Stimulated activated CD4-positive, alpha-beta T cell treated with anti-CD3 and anti-CD28 coated beads, Interleukin-12 subunit alpha, Interleukin-12 subunit beta, amount 100 ng/mL, for 48 hours (primary cell): ENCODE measurements at regions not wholly inside any gene's neighbourhood (a gene's known extent, or its start where the extent isn't known, plus 50 kb on each side); places are given as distances from the start of the nearest gene placed in this dataset.

ENCODE experiments used
- DNase-seq, 3 donors: peaks; one replicate each; pipeline ENCODE4 v3.0.0-alpha.2; 2020; ENCODE audit warnings: low read depth in 2 of 3, low spot score in 1 of 3

DNA sequence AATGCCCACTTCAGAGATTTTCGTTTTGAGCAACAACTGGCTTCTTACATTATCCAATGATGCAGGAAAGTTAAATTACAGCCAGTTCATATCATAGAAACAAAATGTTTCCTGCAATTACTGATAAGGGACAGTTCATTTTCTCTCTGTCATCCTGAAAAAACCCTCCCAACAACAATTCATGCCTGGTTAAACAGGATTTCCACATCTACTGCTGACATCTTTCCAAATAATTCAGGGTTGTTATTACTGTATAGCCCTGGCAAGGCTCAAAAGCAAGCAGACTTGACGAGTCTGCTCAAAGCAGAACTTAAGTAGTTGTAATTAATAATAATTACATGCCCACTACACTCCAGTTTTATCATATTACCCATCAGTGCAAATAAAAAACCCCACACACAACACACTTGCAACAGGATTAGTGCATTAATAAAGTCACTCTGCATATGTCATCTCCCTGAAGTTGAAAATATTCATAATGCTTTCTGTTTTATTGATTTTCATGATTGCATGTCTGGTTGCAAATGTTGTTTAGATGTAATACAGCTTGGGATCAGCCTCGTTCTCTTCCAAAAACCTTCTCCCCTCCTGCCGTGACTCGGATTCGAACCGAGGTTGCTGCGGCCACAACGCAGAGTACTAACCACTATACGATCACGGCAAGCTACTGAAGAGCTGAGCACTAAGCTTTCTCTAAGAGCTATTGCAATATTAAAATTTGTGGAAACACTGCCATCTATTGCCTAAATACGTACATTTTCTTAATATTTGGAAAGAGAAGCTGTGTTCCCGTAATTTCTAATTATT, 119.6 kb upstream of the NFIB start:
- DNase-seq, result no peak

DNA sequence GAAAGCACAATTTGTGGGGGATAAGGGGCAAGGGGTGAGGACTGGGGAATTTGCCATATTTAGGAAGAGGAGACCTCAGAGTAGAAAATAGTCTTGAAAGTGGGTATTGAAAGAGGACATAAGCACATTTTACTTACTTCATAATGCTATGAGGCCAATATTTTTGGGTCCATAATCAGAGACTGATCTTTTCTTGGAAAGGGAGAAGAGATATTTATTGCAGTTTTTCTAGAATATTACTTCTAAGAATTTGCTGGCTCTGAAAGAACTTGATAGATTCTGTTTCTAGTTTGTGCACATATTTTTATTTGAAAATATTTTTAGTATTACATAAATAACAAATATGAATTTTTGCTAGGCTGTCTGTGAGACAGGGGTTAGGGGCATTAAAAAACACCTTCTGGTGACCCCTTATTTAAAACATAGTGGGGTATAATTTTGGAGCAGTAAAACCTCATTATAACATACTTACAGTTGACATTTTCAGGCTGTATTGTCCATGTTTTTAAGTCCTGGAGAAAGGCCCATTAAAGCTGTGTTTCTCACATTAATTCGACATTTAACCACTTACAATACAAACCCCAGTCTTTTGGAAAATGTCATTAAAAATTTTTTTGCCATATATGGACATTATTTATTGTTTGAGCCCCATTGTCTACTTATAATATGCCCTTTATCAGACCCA, 118.9 kb upstream of the NFIB start:
- no peak for DNase-seq

DNA sequence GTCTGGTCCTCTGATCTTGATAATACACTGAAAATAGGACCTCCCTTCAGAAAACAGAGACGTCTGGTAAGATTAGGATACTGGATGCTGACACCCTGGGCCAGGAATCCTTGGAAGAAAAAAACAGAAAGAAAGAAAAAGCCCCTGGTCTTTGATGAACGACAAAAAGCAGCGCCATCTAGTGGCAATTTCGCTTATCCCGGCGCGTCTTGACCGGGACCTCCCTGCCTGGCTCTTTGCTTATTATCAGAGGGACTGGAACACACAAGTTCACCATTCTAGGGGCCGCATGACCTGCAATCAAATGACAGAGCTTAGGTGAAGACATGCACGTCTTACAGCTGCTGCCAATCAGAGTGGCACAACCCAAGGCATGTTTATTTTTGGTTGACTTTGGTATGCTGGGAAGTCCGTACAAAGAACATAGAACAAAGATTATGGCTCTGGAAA, 114.9 kb upstream of the NFIB start:
- peak in 2 of 3 donors; percentile 18 to 37 for DNase-seq

DNA sequence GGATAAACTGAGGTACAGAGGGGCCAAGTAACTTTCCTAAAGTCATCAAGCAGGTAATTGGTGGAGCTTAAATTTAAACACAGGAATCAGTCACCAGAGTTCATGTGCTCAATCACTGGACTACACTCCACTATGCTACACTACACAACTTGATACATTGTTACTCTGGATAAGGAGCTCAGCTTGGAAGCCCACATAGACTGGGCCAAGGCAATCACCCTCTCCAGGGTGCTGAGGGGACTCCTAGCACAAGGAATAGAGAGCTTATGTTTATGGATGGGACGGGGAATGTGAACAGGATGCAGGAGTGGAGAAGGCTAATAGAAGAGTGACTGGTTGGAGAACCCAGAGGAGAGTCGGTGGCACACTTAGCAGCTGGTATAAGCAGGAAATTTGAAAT, 113.5 kb upstream of the NFIB start:
- DNase-seq, result no peak

DNA sequence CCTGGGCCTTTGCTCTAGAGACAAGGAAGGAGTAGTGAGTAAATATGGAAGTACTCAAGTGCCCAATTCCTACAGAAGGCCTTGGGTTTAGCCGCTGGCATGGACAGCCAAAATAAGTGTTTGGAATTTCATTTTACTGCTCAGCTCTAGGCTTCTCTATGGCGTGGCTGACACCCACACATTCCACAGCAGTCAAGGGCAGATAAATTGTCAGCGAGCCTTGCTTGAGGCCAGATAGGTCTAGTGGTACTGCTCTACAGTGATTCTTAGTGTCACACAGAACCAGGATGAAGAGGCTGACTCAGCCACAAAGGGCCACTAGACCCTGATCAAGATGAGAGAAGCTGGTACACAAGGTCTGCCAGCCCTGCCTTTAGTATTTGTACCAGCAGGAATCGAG, 111.0 kb upstream of the NFIB start:
- no peak for DNase-seq

DNA sequence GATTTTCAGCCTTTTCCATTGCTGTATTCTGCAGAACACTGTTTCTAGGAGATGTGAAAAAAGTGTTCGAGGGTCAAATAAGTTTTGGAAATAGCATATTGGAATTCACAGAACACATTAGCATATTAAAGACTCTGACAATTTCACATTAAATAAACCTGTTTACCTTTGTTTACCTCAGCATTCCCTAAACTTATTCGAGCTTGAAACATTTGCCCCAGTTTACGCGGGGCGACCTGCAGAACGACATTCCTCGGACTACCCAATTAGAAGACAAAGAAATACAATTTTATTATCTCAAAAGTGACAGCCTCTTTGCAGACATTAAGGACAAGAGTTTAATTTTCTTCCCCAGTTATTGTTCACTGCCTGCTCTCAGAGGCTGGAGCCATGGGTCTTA, 110.3 kb upstream of the NFIB start:
- no peak for DNase-seq

DNA sequence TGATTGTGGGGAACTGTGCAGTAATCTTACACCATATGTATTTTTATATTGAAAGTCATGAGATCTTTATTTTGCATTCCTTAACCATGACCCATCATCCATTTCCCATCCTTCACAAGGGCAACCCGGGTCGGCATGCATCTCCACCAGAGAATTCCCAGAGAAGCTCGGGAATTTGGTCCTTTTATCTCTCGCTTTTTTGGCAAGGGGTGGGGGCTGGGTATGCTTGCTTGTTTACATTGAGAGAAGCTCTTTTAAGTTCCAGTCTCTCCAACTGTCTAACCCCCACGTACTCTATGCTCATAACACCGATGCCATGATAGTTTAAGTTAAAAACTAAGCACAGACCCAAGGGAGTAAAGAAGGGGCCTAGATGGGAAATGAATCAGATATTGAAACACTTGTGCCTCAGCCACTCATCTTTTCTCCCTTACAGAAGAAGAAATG, 109.9 kb upstream of the NFIB start:
- DNase-seq, result no peak

DNA sequence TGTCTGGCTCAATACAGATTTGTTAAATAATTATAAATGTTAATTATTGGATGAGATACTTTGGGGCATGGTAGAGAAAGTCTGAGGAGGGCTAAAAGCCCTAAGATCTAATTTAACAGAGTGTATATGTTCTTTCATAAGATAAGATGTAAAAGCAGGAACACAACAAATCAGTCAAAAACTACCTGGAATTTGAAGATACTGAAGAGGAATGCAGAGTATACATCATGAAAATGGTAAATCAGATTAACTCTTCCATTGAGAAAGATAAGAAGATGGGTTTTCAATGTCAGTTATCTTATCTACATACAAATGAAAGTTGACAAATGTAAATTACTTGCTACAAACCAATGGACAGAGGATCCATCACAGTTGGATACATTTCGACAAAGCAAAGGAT, 107.3 kb upstream of the NFIB start:
- no peak for DNase-seq

DNA sequence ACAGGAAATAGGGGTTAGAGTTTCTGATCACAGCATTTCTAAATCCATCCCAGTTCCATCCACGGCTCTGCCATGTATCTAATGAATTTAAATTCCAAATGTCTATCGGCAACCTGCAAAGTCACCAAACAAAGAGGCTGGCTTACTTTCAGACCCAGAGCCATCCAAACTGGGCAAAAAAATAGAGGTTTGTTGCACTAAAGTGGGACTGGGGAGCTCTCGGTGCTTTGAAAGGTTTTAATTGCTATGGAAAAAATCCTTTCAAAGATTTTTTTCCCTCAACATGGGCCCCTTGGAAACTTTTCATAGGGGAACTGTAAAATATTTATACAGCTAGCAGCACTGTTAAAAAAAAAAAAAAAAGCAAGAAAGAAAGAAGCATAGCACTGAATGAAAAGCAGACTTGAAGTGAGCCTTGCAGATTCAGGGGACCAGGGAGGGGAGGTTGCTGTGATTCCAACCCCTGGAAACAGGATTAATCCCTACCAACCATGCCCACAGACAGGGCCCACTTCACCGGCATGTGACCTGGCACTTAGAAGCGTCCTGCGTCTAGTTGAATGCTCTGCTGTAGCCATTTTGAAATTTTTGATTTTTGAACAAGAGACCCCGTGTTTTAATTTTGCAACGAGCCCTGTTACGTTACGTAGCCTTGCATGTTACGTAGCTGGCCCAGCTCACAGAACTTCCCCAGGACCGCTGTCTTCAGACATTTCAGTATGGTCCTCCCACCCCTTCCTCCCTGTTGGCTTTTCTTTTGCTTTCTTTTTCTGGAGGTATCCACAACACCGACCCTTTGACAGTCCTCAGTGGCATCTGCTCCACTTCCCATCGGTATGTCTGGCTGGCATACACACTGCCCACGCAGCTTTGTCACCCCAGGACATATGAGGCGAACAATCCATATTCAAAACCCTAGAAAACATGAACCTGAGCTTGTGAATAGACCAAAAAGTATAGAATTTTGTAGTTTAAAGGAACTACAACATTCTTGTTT, 105.3 kb upstream of the NFIB start:
- DNase-seq, result no peak

DNA sequence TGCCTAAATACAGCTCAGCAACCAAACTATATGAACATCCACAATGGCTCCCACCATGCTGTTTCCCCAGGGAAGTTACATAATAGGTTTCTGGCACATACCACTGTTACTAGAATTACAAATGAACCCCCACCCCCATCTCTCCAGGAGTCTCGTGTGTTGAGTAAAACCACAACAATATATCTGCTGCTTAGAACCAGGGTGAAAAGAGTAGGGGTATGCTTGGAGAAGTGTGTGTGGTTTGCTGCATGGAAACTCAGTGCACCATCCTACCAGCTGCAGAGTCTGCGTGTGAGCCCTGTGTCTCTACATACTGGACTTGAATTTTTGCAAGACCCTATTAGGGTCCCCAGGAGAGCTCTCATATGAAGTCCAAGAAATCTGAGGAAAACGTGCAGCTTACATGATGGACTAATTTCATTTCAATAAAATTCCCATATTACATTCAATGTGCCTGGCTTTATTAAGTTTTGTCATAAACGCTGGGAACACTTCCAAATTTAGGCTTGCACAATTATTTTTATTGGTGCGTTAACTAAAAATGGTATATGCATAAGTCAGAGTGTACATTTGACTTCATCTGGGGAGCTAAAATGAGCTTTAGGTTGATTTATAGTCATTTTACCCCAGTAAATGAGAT, 104.5 kb upstream of the NFIB start:
- DNase-seq, result no peak

DNA sequence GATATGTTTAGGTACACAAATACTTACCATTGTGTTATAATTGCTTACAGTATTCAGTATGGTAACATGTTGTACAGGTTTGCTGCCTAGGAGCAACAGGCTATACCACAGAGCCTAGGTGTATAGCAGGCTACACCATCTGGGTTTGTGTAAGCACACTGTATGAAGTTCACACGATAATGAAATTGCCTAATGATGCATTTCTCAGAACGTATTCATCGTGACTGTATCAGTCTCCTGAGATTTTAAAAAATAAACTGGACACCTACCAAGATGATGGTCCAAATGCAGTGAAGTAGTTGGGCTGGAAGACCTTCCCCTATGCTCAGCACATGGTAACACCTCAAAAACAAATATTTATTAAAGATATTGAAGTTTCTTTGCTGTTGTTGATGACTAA, 103.3 kb upstream of the NFIB start:
- DNase-seq, result no peak

DNA sequence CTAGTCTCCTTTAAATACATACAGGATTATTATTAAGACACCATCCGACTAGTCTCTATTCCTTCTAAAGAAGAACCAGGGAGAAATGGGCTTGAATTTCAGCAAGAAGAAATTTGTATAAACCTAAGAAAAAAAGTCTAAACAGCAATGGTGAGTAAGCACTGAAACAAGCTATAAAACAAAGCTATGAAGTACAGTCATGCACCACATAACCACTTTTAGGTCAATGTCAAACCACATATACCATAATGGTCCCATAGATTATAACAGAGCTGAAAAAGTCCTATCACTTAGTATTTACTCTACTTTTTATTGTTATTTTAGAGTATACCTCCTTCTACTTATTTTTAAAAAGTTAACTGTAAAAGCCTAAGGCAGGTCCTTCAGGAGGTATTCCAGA, 102.0 kb upstream of the NFIB start:
- DNase-seq, result no peak

DNA sequence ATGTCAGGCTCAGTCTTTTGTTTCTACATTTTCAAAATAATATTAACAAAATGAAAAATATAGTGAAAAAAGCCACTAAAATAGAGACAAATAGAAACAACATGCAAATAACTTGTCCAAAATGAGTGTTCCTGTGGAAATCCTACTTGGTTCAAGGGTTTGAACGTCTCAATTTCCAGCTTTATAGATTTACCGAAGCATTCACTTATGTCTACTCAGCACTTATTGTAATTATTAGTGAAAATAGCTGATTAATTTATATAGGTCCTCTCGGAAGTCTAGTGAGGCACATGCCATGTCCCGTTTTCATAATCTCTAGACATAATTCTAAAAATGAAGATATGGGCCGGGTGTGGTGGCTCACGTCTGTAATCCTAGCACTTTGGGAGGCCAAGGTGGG, 99.9 kb upstream of the NFIB start:
- no peak for DNase-seq

DNA sequence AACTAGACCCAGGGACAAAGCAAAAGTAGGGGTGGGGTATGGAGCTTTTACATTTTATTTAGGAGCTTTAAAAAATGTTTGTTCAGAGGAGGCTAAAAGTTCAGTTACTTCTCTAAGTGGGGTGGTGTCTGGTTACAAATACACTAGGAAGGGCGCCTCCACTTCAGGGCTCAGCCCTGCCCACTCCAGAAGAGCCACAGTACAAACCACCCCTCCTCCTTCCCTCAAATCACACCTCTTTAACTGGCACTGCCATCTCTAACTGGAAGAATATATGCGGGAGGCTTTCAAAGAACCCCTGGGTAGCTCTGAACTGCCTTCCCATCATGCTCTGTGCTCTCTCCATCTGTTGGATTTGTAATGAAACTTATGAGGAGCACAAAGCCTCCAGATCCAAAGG, 98.8 kb upstream of the NFIB start:
- no peak for DNase-seq

DNA sequence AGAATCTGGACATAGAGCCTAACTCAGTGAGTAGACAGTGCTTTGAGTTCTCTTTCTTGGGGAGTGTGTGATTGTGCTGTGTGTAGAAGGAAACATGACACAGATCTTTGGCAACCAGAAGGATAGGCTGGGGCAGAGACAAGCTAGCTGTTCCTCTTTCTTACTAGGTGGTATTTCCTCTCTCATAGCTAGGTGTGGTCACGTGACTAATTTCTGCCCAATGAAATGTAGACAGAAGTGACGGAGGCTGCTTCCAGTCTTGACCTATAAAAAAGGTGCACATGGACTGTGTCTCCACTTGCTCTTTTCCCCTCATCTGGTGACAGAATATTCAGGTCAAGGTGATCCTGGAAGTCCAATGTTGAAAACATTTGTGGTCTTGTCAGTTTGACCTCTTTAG, 92.5 kb upstream of the NFIB start:
- no peak for DNase-seq

DNA sequence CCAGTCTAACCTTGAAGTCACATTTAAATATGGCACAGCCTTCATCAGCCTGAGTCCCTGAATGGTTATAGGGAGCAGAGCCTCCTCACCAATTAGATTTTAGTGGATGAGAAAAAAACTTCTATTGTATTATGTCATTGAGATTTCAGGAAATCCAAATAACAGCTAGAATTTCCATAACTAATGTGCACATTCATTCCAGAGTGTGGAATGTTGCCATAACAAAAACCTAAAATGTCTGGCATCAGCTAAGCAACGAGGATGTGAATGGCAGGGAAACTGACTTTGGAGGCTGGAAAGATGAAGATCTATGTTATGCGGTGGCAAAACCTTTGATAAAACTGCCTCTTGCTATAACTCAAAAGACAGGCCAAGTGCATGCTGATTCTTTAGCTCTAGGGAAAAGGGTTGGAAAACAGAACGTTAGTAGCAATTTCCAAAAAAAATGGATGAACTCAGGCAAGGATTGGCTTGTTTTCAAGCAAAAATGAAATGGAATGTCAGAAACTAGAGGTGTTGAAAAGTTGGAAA, 91.3 kb upstream of the NFIB start:
- DNase-seq, result no peak

DNA sequence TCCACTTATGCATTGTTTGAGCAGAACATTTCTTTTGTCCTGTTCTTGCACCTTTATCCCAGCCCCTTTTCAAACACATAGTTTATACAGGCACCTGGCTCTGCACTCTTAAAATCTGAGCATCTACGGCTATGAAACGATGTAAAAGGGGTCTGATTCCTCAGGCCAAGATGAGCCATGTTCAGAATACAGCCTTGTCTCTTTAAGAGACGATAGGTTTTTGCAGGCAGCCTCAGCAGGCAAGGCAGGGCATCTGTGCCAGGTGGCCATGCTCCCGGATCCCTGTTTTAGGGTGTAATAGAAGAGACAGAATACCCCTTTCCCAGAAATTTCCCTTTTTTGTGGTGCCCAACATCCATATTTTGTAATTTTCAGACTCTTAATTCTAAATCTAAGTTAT, 89.1 kb upstream of the NFIB start:
- DNase-seq, result no peak

DNA sequence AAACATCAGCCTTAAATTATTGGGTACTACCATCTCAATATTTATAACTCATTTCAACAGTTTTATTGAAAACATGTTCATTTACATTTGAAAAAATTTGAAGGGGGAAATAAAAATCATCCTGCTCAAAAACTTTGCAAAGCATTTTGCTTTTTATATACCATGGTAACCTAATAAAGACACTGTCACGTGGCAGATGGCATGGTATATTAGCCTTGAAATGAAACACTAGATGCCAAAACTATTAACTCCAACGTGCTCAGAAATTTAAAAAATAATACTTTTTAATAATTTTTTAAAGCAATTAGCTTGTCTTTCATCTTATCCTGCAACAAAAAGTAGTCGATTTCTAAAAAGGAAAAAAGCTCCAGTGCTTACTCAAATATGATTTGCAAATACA, 88.6 kb upstream of the NFIB start:
- no peak for DNase-seq

DNA sequence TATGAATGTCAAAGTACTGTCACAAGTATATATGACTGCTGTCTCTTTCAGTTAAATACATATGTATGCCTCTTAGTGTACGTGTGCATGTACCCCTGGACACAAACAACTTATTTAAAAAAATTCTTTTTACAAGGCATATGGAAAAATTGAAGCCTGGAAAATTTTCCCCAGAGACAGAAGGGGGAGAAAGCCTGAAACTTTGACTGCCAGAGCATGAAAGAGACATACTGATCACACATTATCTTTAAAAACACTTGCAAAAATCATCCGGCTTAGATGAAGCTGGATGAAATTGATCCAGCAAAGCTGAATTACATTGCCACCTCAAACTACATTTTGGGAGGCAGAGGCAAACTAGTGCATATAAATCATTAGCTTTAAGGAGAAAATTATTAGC, 88.0 kb upstream of the NFIB start:
- no peak for DNase-seq

DNA sequence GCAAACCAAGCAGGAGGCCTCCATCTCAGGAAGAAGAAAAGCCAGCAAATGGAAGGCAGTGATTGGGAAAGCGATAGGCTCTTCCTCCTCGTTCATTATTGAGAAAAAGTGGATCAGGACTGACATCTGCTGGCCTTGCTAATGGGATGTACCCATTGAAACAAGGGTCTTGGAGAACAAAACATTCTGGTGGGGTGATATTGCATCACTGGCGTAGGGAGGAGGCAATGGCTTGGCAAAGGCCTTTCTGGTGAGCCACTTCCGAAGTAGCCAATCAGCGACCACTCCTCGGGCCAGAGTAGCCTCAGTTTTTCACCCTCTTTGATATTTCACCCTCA, 86.7 kb upstream of the NFIB start:
- DNase-seq, result no peak
